HEK293 (cell line): ENCODE measurements at regions not wholly inside any gene's neighbourhood (a gene's known extent, or its start where the extent isn't known, plus 50 kb on each side); places are given as distances from the start of the nearest gene placed in this dataset.

Experiments used
- KLF16 ChIP-seq: fragments of 450-650 bp; formaldehyde crosslinking; IDR thresholded peaks from 2 replicates; pipeline ENCODE4 v1.5.1; 2017; ENCODE audit warnings: missing biosample characterization, missing genetic modification characterization
- SP3 ChIP-seq: fragments of 450-650 bp; formaldehyde crosslinking; IDR thresholded peaks from 2 replicates; pipeline ENCODE4 v1.5.1; 2016; ENCODE audit warnings: missing biosample characterization, missing genetic modification characterization
- YY1 ChIP-seq: fragments of 450-650 bp; formaldehyde crosslinking; IDR thresholded peaks from 2 replicates; pipeline ENCODE4 v1.5.1; 2018; ENCODE audit warnings: missing biosample characterization, missing genetic modification characterization
- ZBTB20 ChIP-seq: fragments of 450-650 bp; formaldehyde crosslinking; IDR thresholded peaks from 2 replicates; pipeline ENCODE4 v1.5.1; 2016; ENCODE audit warnings: missing biosample characterization, missing genetic modification characterization
- ZNF501 ChIP-seq: fragments of 450-650 bp; formaldehyde crosslinking; IDR thresholded peaks from 2 replicates; pipeline ENCODE4 v1.5.1; 2016; ENCODE audit warnings: missing biosample characterization, missing genetic modification characterization
- ZNF792 ChIP-seq: fragments of 450-650 bp; formaldehyde crosslinking; IDR thresholded peaks from 2 replicates; pipeline ENCODE4 v1.5.1; 2016; ENCODE audit warnings: missing biosample characterization, missing genetic modification characterization
- TF ChIP-seq, protein P1 (sequence below): fragments of 450-650 bp; formaldehyde crosslinking; IDR thresholded peaks from 2 replicates; pipeline ENCODE4 v1.5.1; 2016; ENCODE audit warnings: missing biosample characterization, missing genetic modification characterization
- TF ChIP-seq, protein P2 (sequence below): fragments of 450-650 bp; formaldehyde crosslinking; IDR thresholded peaks from 2 replicates; pipeline ENCODE4 v1.5.1; 2016; ENCODE audit warnings: missing biosample characterization, missing genetic modification characterization

DNA sequence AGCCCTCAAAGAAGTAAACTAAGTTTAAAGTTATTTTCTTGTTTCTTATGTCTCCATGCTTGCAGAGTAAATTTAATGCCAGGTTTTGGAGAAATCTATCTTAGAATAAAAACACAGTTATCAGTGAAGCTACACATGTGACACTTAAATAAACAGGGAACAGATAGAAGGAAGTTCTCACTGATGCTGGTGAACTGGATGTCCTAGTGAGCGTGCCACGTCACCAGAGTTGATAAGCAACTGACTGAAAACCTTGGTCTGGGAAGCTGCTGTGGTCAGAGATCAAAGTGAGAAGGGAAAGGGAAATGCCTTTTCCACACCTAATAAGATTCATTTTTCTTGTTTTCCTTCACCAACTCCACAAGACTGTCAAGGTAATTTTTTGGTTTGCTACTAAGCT is 74.8 kb upstream of the PCED1B start:
- TF ChIP-seq KLF16 (tag by site-specific recombination) (no peak), ZNF501 (no peak), YY1 (no peak), ZBTB20 (tag by site-specific recombination) (no peak), ZNF792 (no peak), SP3 (tag by site-specific recombination) (no peak)
- TF ChIP-seq, protein P1, sequence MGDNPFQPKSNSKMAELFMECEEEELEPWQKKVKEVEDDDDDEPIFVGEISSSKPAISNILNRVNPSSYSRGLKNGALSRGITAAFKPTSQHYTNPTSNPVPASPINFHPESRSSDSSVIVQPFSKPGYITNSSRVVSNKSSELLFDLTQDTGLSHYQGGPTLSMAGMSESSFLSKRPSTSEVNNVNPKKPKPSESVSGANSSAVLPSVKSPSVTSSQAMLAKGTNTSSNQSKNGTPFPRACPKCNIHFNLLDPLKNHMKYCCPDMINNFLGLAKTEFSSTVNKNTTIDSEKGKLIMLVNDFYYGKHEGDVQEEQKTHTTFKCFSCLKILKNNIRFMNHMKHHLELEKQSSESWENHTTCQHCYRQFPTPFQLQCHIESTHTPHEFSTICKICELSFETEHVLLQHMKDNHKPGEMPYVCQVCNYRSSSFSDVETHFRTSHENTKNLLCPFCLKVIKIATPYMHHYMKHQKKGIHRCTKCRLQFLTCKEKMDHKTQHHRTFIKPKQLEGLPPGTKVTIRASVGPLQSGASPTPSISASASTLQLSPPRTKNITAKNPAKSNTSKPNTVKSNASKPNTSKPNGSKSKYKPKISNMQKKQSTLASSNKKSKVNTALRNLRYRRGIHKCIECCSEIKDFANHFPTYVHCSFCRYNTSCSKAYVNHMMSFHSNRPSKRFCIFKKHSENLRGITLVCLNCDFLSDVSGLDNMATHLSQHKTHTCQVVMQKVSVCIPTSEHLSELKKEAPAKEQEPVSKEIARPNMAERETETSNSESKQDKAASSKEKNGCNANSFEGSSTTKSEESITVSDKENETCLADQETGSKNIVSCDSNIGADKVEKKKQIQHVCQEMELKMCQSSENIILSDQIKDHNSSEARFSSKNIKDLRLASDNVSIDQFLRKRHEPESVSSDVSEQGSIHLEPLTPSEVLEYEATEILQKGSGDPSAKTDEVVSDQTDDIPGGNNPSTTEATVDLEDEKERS (tag by site-specific recombination) = no peak
- TF ChIP-seq, protein P2, sequence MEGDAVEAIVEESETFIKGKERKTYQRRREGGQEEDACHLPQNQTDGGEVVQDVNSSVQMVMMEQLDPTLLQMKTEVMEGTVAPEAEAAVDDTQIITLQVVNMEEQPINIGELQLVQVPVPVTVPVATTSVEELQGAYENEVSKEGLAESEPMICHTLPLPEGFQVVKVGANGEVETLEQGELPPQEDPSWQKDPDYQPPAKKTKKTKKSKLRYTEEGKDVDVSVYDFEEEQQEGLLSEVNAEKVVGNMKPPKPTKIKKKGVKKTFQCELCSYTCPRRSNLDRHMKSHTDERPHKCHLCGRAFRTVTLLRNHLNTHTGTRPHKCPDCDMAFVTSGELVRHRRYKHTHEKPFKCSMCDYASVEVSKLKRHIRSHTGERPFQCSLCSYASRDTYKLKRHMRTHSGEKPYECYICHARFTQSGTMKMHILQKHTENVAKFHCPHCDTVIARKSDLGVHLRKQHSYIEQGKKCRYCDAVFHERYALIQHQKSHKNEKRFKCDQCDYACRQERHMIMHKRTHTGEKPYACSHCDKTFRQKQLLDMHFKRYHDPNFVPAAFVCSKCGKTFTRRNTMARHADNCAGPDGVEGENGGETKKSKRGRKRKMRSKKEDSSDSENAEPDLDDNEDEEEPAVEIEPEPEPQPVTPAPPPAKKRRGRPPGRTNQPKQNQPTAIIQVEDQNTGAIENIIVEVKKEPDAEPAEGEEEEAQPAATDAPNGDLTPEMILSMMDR (tag by site-specific recombination) = no peak
